Keratinocyte (primary cell): ENCODE measurements at regions not wholly inside any gene's neighbourhood (a gene's known extent, or its start where the extent isn't known, plus 50 kb on each side); places are given as distances from the start of the nearest gene placed in this dataset.

ENCODE experiments used
- DNase-seq: peaks from one replicate; pipeline ENCODE4 v3.0.0-alpha.2; 2011; ENCODE audit warnings: low read depth, missing footprints, low spot score
- FAIRE-seq: peaks from 2 replicates; lab custom pipeline; 2011; peaks lifted over from hg19 to GRCh38; lab: Jason Lieb, UNC
- H2AFZ ChIP-seq: 2 replicates; pipeline ENCODE4 v1.6.0; 2012; ENCODE audit warnings: low read length, control low read depth, inconsistent platforms; ENCODE audit not compliant: control insufficient read depth
- H3K27ac ChIP-seq: 2 replicates; pipeline ENCODE4 v1.5.1; 2011; ENCODE audit warnings: low read length; ENCODE audit not compliant: control insufficient read depth, insufficient read depth
- H3K27me3 ChIP-seq: 3 replicates; pipeline ENCODE4 v1.6.0; 2011; ENCODE audit warnings: low read length; ENCODE audit not compliant: control insufficient read depth, insufficient read depth; ENCODE audit errors: extremely low read depth
- H3K36me3 ChIP-seq, 2 experiments: 2 replicates in 1 of 2; 3 replicates in 1 of 2; pipeline ENCODE4 v1.5.1; 2011; ENCODE audit warnings: low read length in 2 of 2, mild to moderate bottlenecking in 1 of 2; ENCODE audit not compliant: control insufficient read depth in 2 of 2, insufficient read depth in 2 of 2; ENCODE audit errors: extremely low read depth in 1 of 2
- H3K4me1 ChIP-seq: 3 replicates; pipeline ENCODE4 v1.5.1; 2011; ENCODE audit warnings: low read length; ENCODE audit not compliant: control insufficient read depth, insufficient read depth; ENCODE audit errors: extremely low read depth
- H3K4me2 ChIP-seq: 3 replicates; pipeline ENCODE4 v1.6.0; 2011; ENCODE audit warnings: low read depth, low read length; ENCODE audit not compliant: control insufficient read depth, insufficient read depth; ENCODE audit errors: extremely low read depth
- H3K4me3 ChIP-seq, 3 experiments: fragments of 200-600 bp in 1 of 3; sonication (generic) in 1 of 3; 2 replicates in 2 of 3; 3 replicates in 1 of 3; pipeline ENCODE4 v1.5.1; 2011 to 2016; ENCODE audit warnings: low read length in 3 of 3, mild to moderate bottlenecking in 3 of 3, control low read depth in 2 of 3, inconsistent platforms in 1 of 3, low read depth in 1 of 3, mixed read lengths in 1 of 3, mixed run types in 1 of 3, moderate library complexity in 1 of 3; ENCODE audit not compliant: control insufficient read depth in 2 of 3, insufficient read depth in 2 of 3; ENCODE audit errors: extremely low read depth in 1 of 3
- H3K79me2 ChIP-seq: 2 replicates; pipeline ENCODE4 v1.6.0; 2012; ENCODE audit warnings: low read length; ENCODE audit not compliant: control insufficient read depth, insufficient read depth
- H3K9ac ChIP-seq: 3 replicates; pipeline ENCODE4 v1.6.0; 2011; ENCODE audit warnings: low read length; ENCODE audit not compliant: control insufficient read depth, insufficient read depth; ENCODE audit errors: extremely low read depth
- H3K9me1 ChIP-seq: 3 replicates; pipeline ENCODE4 v1.6.0; 2011; ENCODE audit warnings: low read length; ENCODE audit not compliant: control insufficient read depth, insufficient read depth; ENCODE audit errors: extremely low read depth
- H3K9me3 ChIP-seq: 2 replicates; pipeline ENCODE4 v1.5.1; 2012; ENCODE audit warnings: low read depth, low read length; ENCODE audit not compliant: control insufficient read depth
- H4K20me1 ChIP-seq: 3 replicates; pipeline ENCODE4 v1.6.0; 2011; ENCODE audit warnings: low read length; ENCODE audit not compliant: control insufficient read depth, insufficient read depth; ENCODE audit errors: extremely low read depth
- EZH2 ChIP-seq: IDR thresholded peaks from one replicate; pipeline ENCODE4 v1.6.1; 2012; ENCODE audit warnings: inconsistent platforms, mild to moderate bottlenecking, low read length, moderate library complexity
- dilution Hi-C: fragments of 300-500 bp; cut with MboI; formaldehyde crosslinking; loops from one replicate; pipeline ENCODE4 v1.7.0; 2020; ENCODE audit warnings: low sequenced_read_pairs; ENCODE audit not compliant: extremely low pct_ligation_motif_present
- TF ChIP-seq, protein P1 (sequence below), 3 experiments: IDR thresholded peaks in 1 of 3; conservative IDR thresholded peaks in 1 of 3; optimal IDR thresholded peaks in 1 of 3; 2 replicates in 2 of 3; 3 replicates in 1 of 3; pipeline versions ENCODE3 to v1.5.1; 2011; ENCODE audit warnings: low read length in 3 of 3, mild to moderate bottlenecking in 3 of 3, moderate library complexity in 2 of 3, control low read depth in 1 of 3, inconsistent platforms in 1 of 3; ENCODE audit not compliant: insufficient read depth in 2 of 3; ENCODE audit errors: extremely low read depth in 1 of 3

DNA sequence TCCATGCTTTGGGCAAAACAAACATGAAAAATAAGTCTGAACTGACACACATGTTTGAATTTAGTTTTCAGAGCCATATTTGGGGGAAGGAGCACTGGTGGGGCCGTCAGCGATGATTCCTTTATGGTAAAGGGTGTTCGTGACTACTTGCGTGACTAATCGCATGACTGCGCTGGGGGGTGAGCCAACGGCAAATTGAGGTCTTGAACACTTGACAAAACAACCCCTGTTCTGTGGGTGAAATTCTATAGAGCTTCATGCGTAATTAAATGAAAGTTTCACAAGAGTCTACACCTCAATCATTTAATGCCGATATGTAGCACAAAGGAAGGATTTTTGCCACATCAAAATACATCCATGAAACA is 127.5 kb upstream of the CYP1B1 start:
- Histone ChIP-seq H3K4me2 (no peak overlapping the region), H3K27me3 (no peaks in the 10 kb centered on the region), H2AFZ (no peak overlapping the region), H3K9me3 (no peaks in the 10 kb centered on the region), H3K9me1 (no peaks in the 10 kb centered on the region), H4K20me1 (no peaks in the 10 kb centered on the region), H3K79me2 (no peaks in the 10 kb centered on the region), H3K4me1 (no peaks in the 10 kb centered on the region), H3K36me3 (no peaks in the 10 kb centered on the region), H3K9ac (no peak overlapping the region), H3K4me3 (no peak overlapping the region), H3K27ac (no peak overlapping the region)
- TF ChIP-seq, protein P1, sequence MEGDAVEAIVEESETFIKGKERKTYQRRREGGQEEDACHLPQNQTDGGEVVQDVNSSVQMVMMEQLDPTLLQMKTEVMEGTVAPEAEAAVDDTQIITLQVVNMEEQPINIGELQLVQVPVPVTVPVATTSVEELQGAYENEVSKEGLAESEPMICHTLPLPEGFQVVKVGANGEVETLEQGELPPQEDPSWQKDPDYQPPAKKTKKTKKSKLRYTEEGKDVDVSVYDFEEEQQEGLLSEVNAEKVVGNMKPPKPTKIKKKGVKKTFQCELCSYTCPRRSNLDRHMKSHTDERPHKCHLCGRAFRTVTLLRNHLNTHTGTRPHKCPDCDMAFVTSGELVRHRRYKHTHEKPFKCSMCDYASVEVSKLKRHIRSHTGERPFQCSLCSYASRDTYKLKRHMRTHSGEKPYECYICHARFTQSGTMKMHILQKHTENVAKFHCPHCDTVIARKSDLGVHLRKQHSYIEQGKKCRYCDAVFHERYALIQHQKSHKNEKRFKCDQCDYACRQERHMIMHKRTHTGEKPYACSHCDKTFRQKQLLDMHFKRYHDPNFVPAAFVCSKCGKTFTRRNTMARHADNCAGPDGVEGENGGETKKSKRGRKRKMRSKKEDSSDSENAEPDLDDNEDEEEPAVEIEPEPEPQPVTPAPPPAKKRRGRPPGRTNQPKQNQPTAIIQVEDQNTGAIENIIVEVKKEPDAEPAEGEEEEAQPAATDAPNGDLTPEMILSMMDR (optimal IDR thresholded peaks at IDR 0.05 in 1 of 3, IDR thresholded peaks at IDR 0.05 in 1 of 3, conservative IDR thresholded peaks at IDR 0.05 in 1 of 3; ENCODE audit: extremely low read depth in 1 of 3, insufficient read depth in 2 of 3, low read length in 3 of 3) = no peak
- no peak for TF ChIP-seq EZH2
- DNase-seq = no peak
- FAIRE-seq = no peak
- dilution Hi-C loops = loop anchor here (5.0 kb wide), 1 partner anchor 59 kb away; no protein-coding TSS in a partner anchor

- Histone ChIP-seq H3K9me3 (no peaks in the 10 kb centered on the region), H3K9ac (no peak overlapping the region), H3K4me1 (no peaks in the 10 kb centered on the region), H3K4me3 (no peak overlapping the region), H3K36me3 (no peaks in the 10 kb centered on the region), H3K9me1 (no peaks in the 10 kb centered on the region), H3K4me2 (no peak overlapping the region), H4K20me1 (no peaks in the 10 kb centered on the region), H3K27ac (no peak overlapping the region), H3K27me3 (no peaks in the 10 kb centered on the region), H2AFZ (no peak overlapping the region), H3K79me2 (no peaks in the 10 kb centered on the region)
- FAIRE-seq = no peak
- TF ChIP-seq, protein P1 (optimal IDR thresholded peaks at IDR 0.05 in 1 of 3, IDR thresholded peaks at IDR 0.05 in 1 of 3, conservative IDR thresholded peaks at IDR 0.05 in 1 of 3; ENCODE audit: extremely low read depth in 1 of 3, insufficient read depth in 2 of 3, low read length in 3 of 3) = no peak
- dilution Hi-C loops = loop anchor here (5.0 kb wide), 1 partner anchor 59 kb away; no protein-coding TSS in a partner anchor
- DNase-seq = no peak
These were observed 126.9 kb upstream of the CYP1B1 start for GRCh38 chr2:38202713-38203445.
